SK-N-SH (cell line): ENCODE measurements at regions not wholly inside any gene's neighbourhood (a gene's known extent, or its start where the extent isn't known, plus 50 kb on each side); places are given as distances from the start of the nearest gene placed in this dataset.

Source experiments
- CTCF ChIA-PET: fragments of 300-600, 350-600 bp; formaldehyde crosslinking; extraction: SDS; loops from one replicate; lab custom pipeline; 2021; lab: Yijun Ruan, JAX
- POLR2A ChIA-PET: fragments of 350-600 bp; sonication (Branson Sonifier 250); formaldehyde crosslinking; extraction: SDS; loops from one replicate; lab custom pipeline; 2020; ENCODE audit warnings: antibody characterized with exemption, inconsistent platforms; lab: Yijun Ruan, JAX
- DNase-seq: peaks from one replicate; pipeline ENCODE4 v3.0.0; 2012
- H2AFZ ChIP-seq: fragments of 200-600 bp; sonication (generic); 2 replicates; pipeline ENCODE4 v1.8.1; 2016; ENCODE audit warnings: antibody characterized with exemption, mild to moderate bottlenecking, low read depth
- H3F3A ChIP-seq: fragments of 200-600 bp; sonication (generic); replicated peaks from 2 replicates; pipeline ENCODE3; 2016; ENCODE audit warnings: antibody characterized with exemption, mild to moderate bottlenecking; ENCODE audit not compliant: insufficient read depth
- H3K27ac ChIP-seq, 2 experiments: fragments of 200-500 bp in 1 of 2; fragments of 200-600 bp in 1 of 2; sonication (Bioruptor generic) in 1 of 2; sonication (generic), shearing (Covaris generic) in 1 of 2; 2 replicates each; pipeline versions ENCODE4 v1.5.1 to v1.6.1; 2014 to 2016; ENCODE audit warnings: low read depth in 2 of 2, inconsistent platforms in 1 of 2, low read length in 1 of 2, mild to moderate bottlenecking in 1 of 2, mixed read lengths in 1 of 2
- H3K27me3 ChIP-seq: fragments of 200-600 bp; sonication (generic), shearing (Covaris generic); 2 replicates; pipeline ENCODE4 v1.6.1; 2016; ENCODE audit warnings: mixed run types; ENCODE audit not compliant: insufficient read depth
- H3K36me3 ChIP-seq, 2 experiments: fragments of 200-500 bp in 1 of 2; fragments of 200-600 bp in 1 of 2; sonication (Bioruptor generic) in 1 of 2; sonication (generic) in 1 of 2; replicated peaks in 1 of 2; 2 replicates each; pipeline versions ENCODE3 to v1.5.1; 2014 to 2016; ENCODE audit warnings: low read length in 1 of 2, mild to moderate bottlenecking in 1 of 2; ENCODE audit not compliant: insufficient read depth in 2 of 2, control insufficient read depth in 1 of 2
- H3K4me1 ChIP-seq, 2 experiments: fragments of 200-500 bp in 1 of 2; fragments of 200-600 bp in 1 of 2; sonication (Bioruptor generic) in 1 of 2; sonication (generic), shearing (Covaris generic) in 1 of 2; 2 replicates each; pipeline versions ENCODE4 v1.5.1 to v1.6.1; 2014 to 2016; ENCODE audit warnings: low read depth in 1 of 2, low read length in 1 of 2, mixed run types in 1 of 2; ENCODE audit not compliant: insufficient read depth in 2 of 2, control insufficient read depth in 1 of 2
- H3K4me2 ChIP-seq: fragments of 200-600 bp; sonication (generic), shearing (Covaris generic); 2 replicates; pipeline ENCODE4 v1.6.1; 2017; ENCODE audit warnings: mixed run types
- H3K4me3 ChIP-seq, 2 experiments: fragments of 200-500 bp in 1 of 2; fragments of 200-600 bp in 1 of 2; sonication (Bioruptor generic) in 1 of 2; sonication (generic), shearing (Covaris generic) in 1 of 2; 2 replicates each; pipeline versions ENCODE4 v1.5.1 to v1.8.1; 2014 to 2016; ENCODE audit warnings: low read depth in 2 of 2, inconsistent platforms in 1 of 2, low read length in 1 of 2, mild to moderate bottlenecking in 1 of 2, mixed read lengths in 1 of 2, moderate library complexity in 1 of 2
- H3K79me2 ChIP-seq: fragments of 200-600 bp; sonication (generic); 2 replicates; pipeline ENCODE4 v1.8.1; 2017; ENCODE audit warnings: mild to moderate bottlenecking; ENCODE audit not compliant: insufficient read depth
- H3K9ac ChIP-seq: fragments of 200-600 bp; sonication (generic); 2 replicates; pipeline ENCODE4 v1.6.1; 2017; ENCODE audit warnings: mixed run types
- H3K9me2 ChIP-seq: fragments of 200-600 bp; sonication (generic); 2 replicates; pipeline ENCODE4 v1.6.1; 2017; ENCODE audit warnings: mixed run types
- H3K9me3 ChIP-seq: fragments of 200-600 bp; sonication (generic); 2 replicates; pipeline ENCODE4 v1.6.1; 2017; ENCODE audit warnings: mixed run types, mild to moderate bottlenecking, moderate library complexity
- H4K20me1 ChIP-seq: fragments of 200-600 bp; sonication (generic); 2 replicates; pipeline ENCODE4 v1.6.1; 2017; ENCODE audit warnings: mild to moderate bottlenecking, mixed run types; ENCODE audit not compliant: insufficient read depth
- FOXM1 ChIP-seq: IDR thresholded peaks from 2 replicates; pipeline ENCODE4 v1.4.0; 2012; ENCODE audit warnings: low read depth, mild to moderate bottlenecking
- GABPA ChIP-seq: IDR thresholded peaks from 2 replicates; pipeline ENCODE4 v1.4.0; 2012; ENCODE audit warnings: low read depth, mild to moderate bottlenecking
- GATA2 ChIP-seq: sonication (generic); formaldehyde crosslinking; IDR thresholded peaks from 2 replicates; pipeline ENCODE4 v1.5.0; 2020; ENCODE audit warnings: mild to moderate bottlenecking, missing genetic modification reagents
- IRF3 ChIP-seq: fragments of 150-350 bp; IDR thresholded peaks from 2 replicates; pipeline ENCODE4 v1.6.1; 2016; ENCODE audit warnings: mild to moderate bottlenecking, low read depth, low read length
- JUND ChIP-seq: IDR thresholded peaks from 2 replicates; pipeline ENCODE4 v1.4.0; 2012
- RAD21 ChIP-seq: IDR thresholded peaks from 2 replicates; pipeline ENCODE4 v1.6.1; 2012; ENCODE audit warnings: mild to moderate bottlenecking, low read length
- RCOR1 ChIP-seq: fragments of 150-350 bp; IDR thresholded peaks from 2 replicates; pipeline ENCODE4 v1.6.1; 2017; ENCODE audit warnings: antibody characterized with exemption, low read length
- REST ChIP-seq: IDR thresholded peaks from 2 replicates; pipeline ENCODE4 v1.6.1; 2012; ENCODE audit warnings: mild to moderate bottlenecking, low read depth, low read length, moderate library complexity
- SMC3 ChIP-seq: IDR thresholded peaks from 2 replicates; pipeline ENCODE4 v1.6.1; 2012; ENCODE audit warnings: low read depth, low read length, improper control_type of control experiment
- TCF12 ChIP-seq: IDR thresholded peaks from 2 replicates; pipeline ENCODE4 v1.4.0; 2012
- USF1 ChIP-seq: IDR thresholded peaks from 2 replicates; pipeline ENCODE4 v1.4.0; 2012; ENCODE audit warnings: low read depth, borderline replicate concordance
- USF2 ChIP-seq: fragments of 150-350 bp; IDR thresholded peaks from 2 replicates; pipeline ENCODE4 v1.6.1; 2017; ENCODE audit warnings: antibody characterized with exemption, low read length, low read depth, borderline replicate concordance
- ZBTB33 ChIP-seq: IDR thresholded peaks from 2 replicates; pipeline ENCODE4 v1.4.0; 2012; ENCODE audit warnings: low read depth, borderline replicate concordance
- WGBS: methylation state at CpG from one replicate; pipeline ENCODE4 v1.1.6; 2017; ENCODE audit warnings: low lambda C conversion rate; 5-methylcytosine and 5-hydroxymethylcytosine counted together

GRCh38 chr14:94690896-94691659 is 78.8 kb downstream of the GSC start:
- Histone ChIP-seq H3K9ac (no peak overlapping the region), H3K9me2 (no peaks in the 10 kb centered on the region), H3K79me2 (no peaks in the 10 kb centered on the region), H4K20me1 (no peaks in the 10 kb centered on the region), H3K27ac (no peak overlapping the region), H3K4me2 (no peak overlapping the region), H3F3A (no peaks in the 10 kb centered on the region), H3K36me3 (no peaks in the 10 kb centered on the region)
- TF ChIP-seq SMC3 (no peak), GATA2 (no peak), USF1 (no peak), USF2 (no peak), GABPA (no peak), RCOR1 (no peak), ZBTB33 (no peak), REST (no peak), TCF12 (no peak), IRF3 (no peak), JUND (no peak), RAD21 (no peak), FOXM1 (no peak)
- TF ChIP-seq, all 33 proteins: peak for 0
- H3K27me3 ChIP-seq: no peaks in the 10 kb centered on the region
- DNase-seq: no peak
- no peaks in the 10 kb centered on the region for H3K9me3 ChIP-seq
- peaks cover 0 to 6% of the 10 kb centered on the region in 2 experiments; a peak in 1 of 4 replicates for H3K4me1 ChIP-seq
- CTCF ChIA-PET: interaction anchor here (1.1 to 9.4 kb wide), 19 partner anchors 9 to 752 kb away, joined by 3 to 72 read pairs (median 5); partner anchors contain the start of gene DICER1
- WGBS: 91% methylated on average over 30 of the region's 31 CpGs
- POLR2A ChIA-PET: no interaction called here
- no peak overlapping the region for H3K4me3 ChIP-seq
- H2AFZ ChIP-seq: no peak overlapping the region
